ENCODE measurements at regions not wholly inside any gene's neighbourhood (a gene's known extent, or its start where the extent isn't known, plus 50 kb on each side); places are given as distances from the start of the nearest gene placed in this dataset.
A peak's percentile ranks its signal among the peaks of the same experiment; 100 is the strongest.

DNA sequence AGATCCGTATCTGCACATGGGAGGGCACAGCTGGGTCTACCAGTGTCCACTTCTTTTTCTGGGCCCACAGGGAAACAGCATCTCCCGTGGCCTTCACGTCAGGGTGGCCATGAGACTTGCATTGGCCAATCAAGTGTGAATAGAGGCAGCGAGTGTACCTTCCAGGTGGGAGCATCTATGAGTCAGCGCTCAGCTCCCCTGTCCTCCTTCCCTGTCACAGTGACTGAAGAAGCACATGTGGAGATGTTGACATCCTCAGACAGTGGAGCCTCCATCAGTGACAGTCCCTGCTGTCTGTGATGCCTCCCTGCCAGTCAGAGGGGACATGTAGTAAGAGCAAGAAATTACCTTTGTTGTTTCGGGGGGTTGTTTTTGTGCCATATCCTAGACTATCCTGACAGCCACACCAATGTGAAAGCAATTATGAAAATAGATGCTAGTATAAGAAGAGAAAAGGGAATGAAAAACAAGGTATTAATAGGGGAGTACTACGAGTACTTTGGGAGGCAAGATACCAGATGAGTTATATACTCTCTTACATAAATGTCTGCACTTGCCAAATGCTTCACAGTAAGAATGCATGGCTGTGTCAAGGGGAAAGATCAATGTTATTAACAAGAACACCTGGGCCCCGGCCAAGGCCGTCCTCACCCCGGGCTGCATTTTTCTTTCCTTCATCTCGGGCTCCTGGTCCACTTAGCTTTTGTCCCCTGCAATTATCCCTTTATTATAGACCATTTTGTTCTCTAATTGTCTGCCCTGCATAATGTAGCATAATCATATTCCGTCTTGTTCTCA, 86.0 kb downstream of the MATN1 start:
- peak; percentile 72 for DNase-seq

GRCh38 chr1:30636621-30637020, 86.8 kb downstream of the MATN1 start:
- no peak for DNase-seq

- no peak for DNase-seq
These were observed 87.9 kb downstream of the MATN1 start for GRCh38 chr1:30635391-30635975.

- DNase-seq: no peak
These were observed 88.9 kb downstream of the MATN1 start for GRCh38 chr1:30634507-30634906.

GRCh38 chr1:30633294-30633693, 90.1 kb downstream of the MATN1 start:
- DNase-seq: no peak

DNA sequence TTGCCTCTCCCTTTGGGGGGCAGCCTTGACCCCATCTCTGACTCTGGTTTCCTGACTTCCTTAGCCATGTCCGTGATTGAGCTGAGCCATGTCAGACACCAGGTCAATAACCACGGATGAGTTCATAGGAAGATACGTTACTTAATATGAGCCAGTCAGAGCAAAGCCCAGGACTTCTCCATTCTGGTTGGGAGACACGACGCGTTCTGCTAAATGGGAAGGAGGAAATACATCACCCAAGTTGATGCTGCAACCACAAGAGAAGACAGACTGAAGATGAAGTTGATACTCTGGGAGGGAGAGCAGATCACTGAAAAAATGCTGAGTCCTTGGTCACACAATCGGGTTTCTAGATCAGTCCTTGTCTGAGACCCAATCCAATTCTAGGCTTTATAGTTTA, 90.9 kb downstream of the MATN1 start:
- DNase-seq: no peak

- DNase-seq: no peak
These were observed 91.7 kb downstream of the MATN1 start for GRCh38 chr1:30631700-30632099.

DNA sequence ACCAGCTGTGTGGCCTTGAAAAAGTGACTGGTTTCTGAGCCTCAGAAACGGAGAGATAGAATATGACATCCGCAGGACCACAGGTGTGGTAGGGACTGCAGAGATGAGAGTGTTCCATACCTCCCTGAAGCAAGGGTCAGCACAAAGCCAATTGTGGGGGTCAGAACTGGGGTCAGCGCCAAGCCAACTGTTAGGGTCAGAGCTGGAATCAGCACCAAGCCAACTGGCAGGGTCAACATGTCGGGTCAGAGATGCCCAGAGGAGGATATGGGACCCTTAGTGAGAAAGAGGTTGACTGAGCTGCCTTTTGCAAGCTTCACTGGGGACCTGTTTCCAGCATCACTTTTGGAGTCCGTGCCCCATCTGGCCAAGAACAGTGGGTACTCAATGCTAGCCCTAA, 93.9 kb downstream of the MATN1 start:
- no peak for DNase-seq

- DNase-seq: no peak
These were observed 95.4 kb downstream of the MATN1 start for GRCh38 chr1:30627994-30628393.

- DNase-seq: no peak
These were observed 96.2 kb downstream of the MATN1 start for GRCh38 chr1:30627206-30627605.

DNA sequence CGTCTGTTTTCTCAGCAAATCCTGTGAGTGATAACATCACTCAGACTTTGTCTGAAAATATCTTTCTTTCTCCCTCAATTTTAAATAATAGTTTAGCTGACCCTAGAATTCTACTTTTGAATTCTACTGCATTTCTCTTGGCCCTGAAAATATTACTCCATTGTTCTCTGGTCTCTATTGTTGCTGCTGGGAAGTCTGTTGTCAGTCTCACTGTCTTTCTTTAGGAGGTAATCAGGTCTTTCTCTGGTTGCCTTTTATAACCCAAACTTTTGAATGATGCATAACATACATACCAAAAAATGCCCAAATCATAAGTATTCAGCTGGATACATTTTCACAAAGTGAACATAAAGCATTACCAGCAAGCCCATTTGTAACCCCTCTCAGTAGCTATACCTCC, 100.0 kb downstream of the MATN1 start:
- DNase-seq: no peak

GRCh38 chr1:30619619-30620018, 103.8 kb downstream of the MATN1 start:
- DNase-seq: no peak

GRCh38 chr1:30618335-30618747, 105.0 kb downstream of the MATN1 start:
- no peak for DNase-seq

DNA sequence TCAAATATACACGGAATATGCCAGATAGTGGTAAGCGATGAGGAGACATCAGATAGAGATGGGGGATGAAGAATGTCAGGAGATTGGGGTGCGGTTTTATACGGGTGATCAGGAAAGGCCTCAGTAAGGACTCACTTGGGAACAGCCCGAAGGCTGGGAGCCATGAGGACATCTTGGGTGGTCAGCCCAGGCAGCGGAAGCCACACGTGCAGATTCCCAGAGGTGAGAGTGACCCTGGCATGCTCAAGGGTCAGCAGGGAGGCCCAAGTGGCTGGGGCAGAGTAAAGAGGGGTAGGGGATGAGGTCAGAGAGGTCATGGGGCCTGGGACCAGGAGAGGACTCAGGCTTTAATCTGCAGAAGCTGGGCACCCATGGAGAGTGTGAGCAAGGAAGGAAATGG, 106.6 kb downstream of the MATN1 start:
- DNase-seq: no peak

- no peak for DNase-seq
These were observed 107.4 kb downstream of the MATN1 start for GRCh38 chr1:30615816-30616590.

DNA sequence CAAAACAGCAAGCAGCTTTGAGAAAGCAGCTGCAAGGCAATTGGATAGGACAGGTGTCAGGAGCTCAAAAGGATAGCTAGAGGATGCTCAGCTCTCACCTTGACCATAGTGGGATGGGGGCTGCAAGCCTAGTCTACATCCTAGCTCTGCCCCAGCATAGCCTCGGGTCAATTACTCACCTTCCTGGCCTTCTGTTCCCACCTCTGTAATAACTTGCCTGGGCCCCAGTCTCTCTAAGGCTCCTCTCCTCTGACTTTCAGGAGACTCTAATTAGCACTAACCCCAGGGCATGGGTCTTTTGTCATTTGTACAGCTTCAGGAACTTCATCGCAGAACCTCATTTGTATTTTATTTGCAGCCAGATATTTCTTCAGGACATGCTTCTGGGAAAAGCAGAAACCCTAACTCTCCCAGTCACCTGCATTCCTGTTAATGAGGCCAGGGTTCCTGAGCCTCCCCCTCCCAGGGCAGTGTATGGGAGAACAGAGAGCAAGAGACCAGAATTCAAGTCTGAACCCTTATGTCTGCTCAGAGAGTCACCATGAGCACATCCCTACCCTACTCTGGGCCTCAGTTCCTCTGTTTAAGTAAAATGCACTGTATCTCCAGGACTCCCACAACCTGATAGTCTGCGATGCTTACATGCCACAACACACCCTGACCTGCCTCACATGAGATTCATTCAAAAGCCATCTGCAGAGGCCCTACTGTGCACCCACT, 108.1 kb downstream of the MATN1 start:
- DNase-seq: no peak

DNA sequence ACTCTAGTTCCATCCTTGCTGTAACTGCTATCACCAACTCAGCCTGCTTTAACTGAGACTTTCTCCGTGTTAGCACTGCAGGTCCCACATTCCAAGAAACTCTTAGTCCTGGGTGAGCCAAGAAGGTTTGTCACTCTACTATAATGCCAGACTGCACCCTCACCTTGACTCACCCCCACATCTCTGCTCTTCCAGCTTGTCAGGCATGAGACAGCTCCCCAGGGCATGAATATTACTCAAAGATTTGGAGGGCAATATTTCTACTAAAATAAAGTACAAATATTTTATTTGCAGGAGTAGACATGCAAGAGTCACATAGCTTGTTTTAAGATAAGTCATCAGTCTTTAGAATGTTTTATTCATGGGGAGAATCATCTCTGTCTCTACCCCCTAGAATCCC, 110.2 kb downstream of the MATN1 start:
- DNase-seq: no peak

- peak; percentile 49 for DNase-seq
These were observed 110.8 kb downstream of the MATN1 start for GRCh38 chr1:30612536-30613065.

GRCh38 chr1:30611741-30612309, 111.6 kb downstream of the MATN1 start:
- no peak for DNase-seq

- no peak for DNase-seq
These were observed 112.5 kb downstream of the MATN1 start for GRCh38 chr1:30610917-30611316.

- DNase-seq: no peak
These were observed 113.4 kb downstream of the MATN1 start for GRCh38 chr1:30609999-30610345.

DNA sequence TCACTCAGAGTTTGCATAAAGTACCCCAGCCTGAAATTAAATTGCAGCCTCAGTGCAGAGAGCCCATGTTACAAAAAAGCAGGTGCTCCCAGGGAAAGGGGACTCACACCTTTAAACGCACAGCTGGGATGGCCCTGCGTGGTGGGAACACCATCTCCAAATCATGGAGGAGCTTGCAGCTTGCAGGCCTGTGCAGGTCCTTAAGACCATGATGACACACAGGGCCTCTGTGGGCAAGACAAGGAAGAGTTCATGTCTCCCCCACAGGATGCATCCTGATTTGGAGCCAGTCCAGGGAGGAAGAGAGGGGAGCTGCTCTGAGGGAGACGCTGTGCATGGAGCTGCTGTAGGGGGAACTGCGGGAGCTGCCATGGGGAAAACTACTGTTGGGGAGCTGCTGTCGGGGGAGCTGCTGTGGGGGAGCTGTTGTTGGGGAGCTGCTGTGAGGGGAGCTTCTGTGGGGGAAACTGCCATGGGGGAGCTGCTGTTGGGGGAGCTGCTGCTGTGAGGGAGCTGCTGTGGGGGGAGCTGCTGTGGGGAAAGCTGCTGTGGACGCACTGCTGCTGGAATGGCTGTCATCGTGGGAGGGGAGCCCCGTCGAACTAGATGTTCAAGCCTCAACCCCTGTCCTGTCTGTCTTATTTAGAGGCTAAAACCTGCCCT, 113.9 kb downstream of the MATN1 start:
- no peak for DNase-seq

Data from COR-L47 (cell line).